Ovary (tissue), 7 donors: ENCODE measurements at regions not wholly inside any gene's neighbourhood (a gene's known extent, or its start where the extent isn't known, plus 50 kb on each side); places are given as distances from the start of the nearest gene placed in this dataset.
"Not testable (repeated sequence)": the region's sequence is repeated elsewhere in the genome, so short reads cannot be mapped to it uniquely, and the experiment has no call there.

ENCODE experiments used
- DNase-seq, 5 donors: peaks; one replicate each; pipeline ENCODE4 v3.0.0-alpha.2; 2019 to 2020
- H3K27ac ChIP-seq, 2 donors: fragments of 200-600 bp; one replicate each; pipeline versions ENCODE4 v1.5.1 to v1.8.0; 2019 to 2022
- H3K27me3 ChIP-seq: fragments of 200-600 bp; one replicate; pipeline ENCODE4 v1.8.0; 2022
- H3K36me3 ChIP-seq: fragments of 200-600 bp; sonication (generic); one replicate; pipeline ENCODE4 v1.5.1; 2019
- H3K4me1 ChIP-seq: one replicate; pipeline ENCODE4 v1.8.1; 2013; ENCODE audit warnings: mild to moderate bottlenecking, moderate library complexity; ENCODE audit not compliant: insufficient read depth
- H3K4me3 ChIP-seq: fragments of 200-600 bp; sonication (generic); one replicate; pipeline ENCODE4 v1.5.1; 2017
- H3K9me3 ChIP-seq, 2 donors: fragments of 200-600 bp in 1 of 2; sonication (generic) in 1 of 2; one replicate each; pipeline versions ENCODE4 v1.5.1 to v1.8.1; 2013 to 2019; ENCODE audit warnings: mild to moderate bottlenecking in 1 of 2, moderate library complexity in 1 of 2
- CTCF ChIP-seq, 3 donors: fragments of 450-650 bp in 2 of 3; fragments of 200-600 bp in 1 of 3; IDR thresholded peaks; one replicate each; pipeline versions ENCODE4 v1.5.1 to v1.8.0; 2016 to 2022; ENCODE audit warnings: antibody characterized with exemption in 3 of 3, mild to moderate bottlenecking in 1 of 3
- EP300 ChIP-seq: sonication (generic); formaldehyde crosslinking; IDR thresholded peaks from one replicate; pipeline ENCODE4 v1.6.1; 2017; ENCODE audit warnings: antibody characterized with exemption
- POLR2A ChIP-seq: fragments of 450-650 bp; IDR thresholded peaks from one replicate; pipeline ENCODE4 v1.6.1; 2017; ENCODE audit warnings: antibody characterized with exemption, mild to moderate bottlenecking, moderate library complexity
- WGBS, 3 donors: extraction: QIAGEN DNeasy Blood & Tissue Kit in 1 of 3; methylation state at CpG; one replicate each; pipeline versions ENCODE4 v1.1.5 to v1.1.7; 2013 to 2017; 5-methylcytosine and 5-hydroxymethylcytosine counted together
- intact Hi-C, 4 donors: fragments of 100-400 bp; cut with DNase I; formaldehyde crosslinking; loops; one replicate each; pipeline versions ENCODE4 v1.11.0 to v1.15.1; 2022 to 2023
- donor health status: DM: no; HTN: no; CAD: no; lungs with moderate emphysema.
- donor health status: DM: no; HTN: no; CAD: no.
- donor health status: Bipolar disorder and iron deficiency.
- donor health status: DM: no; HTN: no; CAD: no.
- donor health status: DM: yes; HTN: yes; CAD: no.

- Histone ChIP-seq H3K9me3 (no peaks in the 10 kb centered on the region), H3K27me3 (no peaks in the 10 kb centered on the region), H3K36me3 (no peaks in the 10 kb centered on the region), H3K27ac (no peak overlapping the region), H3K4me1 (peaks cover 5% of the 10 kb centered on the region), H3K4me3 (no peak overlapping the region)
- DNase-seq = no peak
- 58 to 67% (median 61%) methylated on average over 10 of the region's 10 CpGs for WGBS, 3 donors
- intact Hi-C loops = loop anchor here in 1 of 4 donors (5.0 kb wide), 1 partner anchor 648 kb away; no protein-coding TSS in a partner anchor
- no peak for TF ChIP-seq POLR2A
- no peak for TF ChIP-seq CTCF (IDR thresholded peaks at IDR 0.05)
- no peak for TF ChIP-seq EP300
Observed at GRCh38 chr2:8505311-8505920, 176.4 kb upstream of the ID2 start.

DNA sequence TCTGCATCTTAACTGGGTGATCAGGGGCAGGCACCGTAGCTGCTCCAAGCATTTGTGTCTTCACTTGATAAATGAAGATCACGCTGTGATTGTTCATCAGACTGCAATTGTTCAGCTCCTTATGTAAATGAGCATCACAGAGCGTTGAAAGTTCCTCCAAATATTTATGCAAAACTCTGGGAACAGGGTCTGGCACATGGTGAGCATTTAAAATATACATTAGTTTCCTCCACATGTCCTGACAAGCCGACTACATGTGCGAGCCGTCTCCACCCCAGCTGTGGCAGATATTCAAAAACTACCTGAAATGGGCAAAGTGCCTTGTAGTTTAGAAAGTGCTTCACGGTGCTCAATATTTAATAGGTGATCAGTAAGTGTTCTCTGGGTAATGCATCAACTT lies 175.1 kb upstream of the ID2 start:
- intact Hi-C loops = loop anchor here in 1 of 4 donors (5.0 kb wide), 1 partner anchor 649 kb away; no protein-coding TSS in a partner anchor
- no peaks in the 10 kb centered on the region for H3K9me3 ChIP-seq
- DNase-seq = no peak
- no peak for TF ChIP-seq POLR2A
- no peak for TF ChIP-seq CTCF (IDR thresholded peaks at IDR 0.05)
- TF ChIP-seq EP300 = no peak
- no peaks in the 10 kb centered on the region for H3K36me3 ChIP-seq
- H3K27ac ChIP-seq = no peak overlapping the region
- no peaks in the 10 kb centered on the region for H3K4me1 ChIP-seq
- H3K27me3 ChIP-seq = no peaks in the 10 kb centered on the region
- no peak overlapping the region for H3K4me3 ChIP-seq
- 91 to 96% (median 96%) methylated on average over 7 of the region's 7 CpGs for WGBS, 3 donors

DNA sequence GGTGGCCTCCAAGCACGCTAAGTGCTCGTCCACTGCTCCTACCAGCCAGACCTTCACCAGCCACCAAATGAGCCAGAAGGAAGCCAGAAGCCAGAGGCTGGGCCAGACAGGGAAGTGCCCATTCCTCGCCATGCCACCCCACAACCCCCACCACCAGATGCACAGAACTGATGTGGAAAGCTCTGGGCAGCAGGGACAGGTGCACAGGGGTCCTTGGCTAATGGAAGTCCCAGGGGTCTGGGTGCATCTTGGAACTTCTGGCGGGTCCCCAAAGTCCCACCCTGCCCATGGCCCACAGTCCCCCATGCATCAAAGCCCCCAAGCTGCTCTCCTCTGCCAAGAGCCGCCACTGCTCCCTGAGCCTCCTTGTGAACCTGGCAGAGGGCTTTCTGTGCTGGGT lies 173.1 kb upstream of the ID2 start:
- Histone ChIP-seq H3K27ac (no peak overlapping the region), H3K9me3 (no peaks in the 10 kb centered on the region), H3K4me1 (no peaks in the 10 kb centered on the region), H3K36me3 (no peaks in the 10 kb centered on the region), H3K27me3 (no peaks in the 10 kb centered on the region), H3K4me3 (no peak overlapping the region)
- no peak for TF ChIP-seq EP300
- no peak for TF ChIP-seq POLR2A
- no peak for DNase-seq
- intact Hi-C loops = loop anchor here in 1 of 4 donors (5.0 kb wide), 1 partner anchor 651 kb away; no protein-coding TSS in a partner anchor
- WGBS, 3 donors = 88 to 95% (median 93%) methylated on average over 5 of the region's 5 CpGs

DNA sequence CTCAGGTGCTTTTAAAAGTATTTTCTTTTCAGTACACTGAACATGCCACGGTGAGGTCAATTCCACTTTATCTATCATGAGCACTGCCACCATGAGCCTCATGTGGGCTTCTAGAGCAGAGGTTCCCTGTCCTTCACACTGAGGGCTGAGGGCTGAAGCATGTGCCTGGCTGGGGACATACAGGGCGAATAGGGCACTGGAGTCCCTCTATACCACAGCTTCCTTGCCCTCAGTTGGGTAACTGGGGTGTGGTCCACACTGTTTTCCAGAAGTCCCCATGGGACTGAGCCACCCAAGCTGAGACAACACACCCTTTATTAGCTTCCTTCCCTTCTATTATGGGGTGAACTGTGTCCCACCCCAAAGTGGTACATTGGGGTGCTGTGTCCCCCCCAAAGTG lies 172.2 kb upstream of the ID2 start:
- 88 to 97% (median 92%) methylated on average over 2 of the region's 2 CpGs for WGBS, 3 donors
- no peak for DNase-seq
- Histone ChIP-seq H3K27me3 (no peaks in the 10 kb centered on the region), H3K9me3 (no peaks in the 10 kb centered on the region), H3K27ac (no peak overlapping the region), H3K4me1 (no peaks in the 10 kb centered on the region), H3K36me3 (no peaks in the 10 kb centered on the region), H3K4me3 (no peak overlapping the region)
- no peak for TF ChIP-seq CTCF (IDR thresholded peaks at IDR 0.05)
- TF ChIP-seq POLR2A = no peak
- TF ChIP-seq EP300 = no peak
- intact Hi-C loops = loop anchor here in 1 of 4 donors (5.0 kb wide), 1 partner anchor 652 kb away; no protein-coding TSS in a partner anchor

DNA sequence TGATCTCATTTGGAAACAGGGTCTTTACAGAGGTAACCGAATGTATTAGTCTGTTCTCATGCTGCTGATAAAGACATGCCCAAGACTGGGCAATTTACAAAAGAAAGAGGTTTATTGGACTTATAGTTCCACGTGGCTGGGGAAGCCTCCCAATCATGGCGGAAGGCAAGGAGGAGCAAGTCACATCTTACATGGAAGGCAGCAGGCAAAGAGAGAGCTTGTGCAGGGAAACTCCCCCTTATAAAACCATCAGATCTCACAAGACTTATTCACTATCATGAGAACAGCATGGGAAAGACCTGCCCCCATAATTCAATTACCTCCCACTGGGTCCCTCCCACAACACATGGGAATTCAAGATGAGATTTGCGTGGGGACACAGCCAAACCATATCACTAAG lies 171.8 kb upstream of the ID2 start:
- H3K27ac ChIP-seq, H3K4me3 ChIP-seq, H3K9me3 ChIP-seq, intact Hi-C loops, H3K4me1 ChIP-seq, H3K36me3 ChIP-seq, H3K27me3 ChIP-seq, DNase-seq: not testable (repeated sequence)
- 85 to 89% (median 86%) methylated on average over 4 of the region's 4 CpGs for WGBS, 3 donors
